IMR-90 (cell line): ENCODE measurements at regions not wholly inside any gene's neighbourhood (a gene's known extent, or its start where the extent isn't known, plus 50 kb on each side); places are given as distances from the start of the nearest gene placed in this dataset.

ENCODE experiments used
- ATAC-seq: fragments of 200-7000 bp; cut with Tn5 transposase; 2 replicates; pipeline ENCODE4 v1.9.1; 2020; ENCODE audit warnings: low read depth, mild to moderate bottlenecking, moderate library complexity
- BruUV-seq: library from RNA; stranded (reverse); fragments of 400-500 nt; replicated peaks from 2 replicates; lab custom pipeline; 2021; lab: Mats Ljungman, UMichigan
- CTCF ChIA-PET: fragments of 300-600 bp; formaldehyde crosslinking; extraction: SDS; loops from one replicate; lab custom pipeline; 2021; ENCODE audit warnings: antibody characterized with exemption; lab: Yijun Ruan, JAX
- POLR2A ChIA-PET: fragments of 300-600 bp; sonication (Branson Sonifier 250); formaldehyde crosslinking; loops from one replicate; lab custom pipeline; 2022; ENCODE audit warnings: antibody characterized with exemption; ENCODE audit not compliant: unreplicated experiment; lab: Charles Lee
- DNase-seq: peaks from one replicate; pipeline ENCODE4 v3.0.0; 2013
- H2AFZ ChIP-seq: replicated peaks from 2 replicates; pipeline ENCODE3; 2013; ENCODE audit warnings: low read length, mild to moderate bottlenecking; ENCODE audit not compliant: poor library complexity
- H2AK5ac ChIP-seq: 2 replicates; pipeline ENCODE4 v1.6.1; 2013; ENCODE audit warnings: low read depth, low read length, inconsistent platforms
- H2AK9ac ChIP-seq: replicated peaks from 2 replicates; pipeline ENCODE3; 2013; ENCODE audit warnings: mild to moderate bottlenecking, low read depth, low read length, moderate library complexity; ENCODE audit not compliant: poor library complexity
- H2BK120ac ChIP-seq: 2 replicates; pipeline ENCODE4 v1.6.1; 2013; ENCODE audit warnings: low read depth, low read length, inconsistent platforms
- H2BK15ac ChIP-seq: 3 replicates; pipeline ENCODE4 v1.6.1; 2013; ENCODE audit warnings: low read depth, low read length, inconsistent platforms
- H2BK20ac ChIP-seq: 2 replicates; pipeline ENCODE4 v1.6.1; 2013; ENCODE audit warnings: low read depth, mild to moderate bottlenecking, inconsistent platforms, low read length, moderate library complexity
- H2BK5ac ChIP-seq: 2 replicates; pipeline ENCODE4 v1.6.1; 2013; ENCODE audit warnings: mild to moderate bottlenecking, low read depth, low read length, inconsistent platforms; ENCODE audit not compliant: poor library complexity, severe bottlenecking
- H3K14ac ChIP-seq: replicated peaks from 2 replicates; pipeline ENCODE4 v1.6.1; 2013; ENCODE audit warnings: low read depth, low read length, inconsistent platforms
- H3K18ac ChIP-seq: 2 replicates; pipeline ENCODE4 v1.6.1; 2013; ENCODE audit warnings: low read depth, low read length, control low read depth
- H3K23ac ChIP-seq: 2 replicates; pipeline ENCODE4 v1.6.1; 2013; ENCODE audit warnings: low read depth, low read length, inconsistent platforms
- H3K27ac ChIP-seq: 2 replicates; pipeline ENCODE4 v1.5.1; 2013; ENCODE audit warnings: mild to moderate bottlenecking, control low read depth, low read length; ENCODE audit not compliant: insufficient read depth
- H3K27me3 ChIP-seq: 2 replicates; pipeline ENCODE4 v1.6.1; 2013; ENCODE audit warnings: low read length; ENCODE audit not compliant: control insufficient read depth, insufficient read depth
- H3K36me3 ChIP-seq: 2 replicates; pipeline ENCODE4 v1.6.1; 2013; ENCODE audit warnings: low read length, mixed read lengths; ENCODE audit not compliant: control insufficient read depth, insufficient read depth
- H3K4ac ChIP-seq: 2 replicates; pipeline ENCODE4 v1.6.1; 2013; ENCODE audit warnings: low read depth, low read length, inconsistent platforms
- H3K4me1 ChIP-seq: 2 replicates; pipeline ENCODE4 v1.6.1; 2013; ENCODE audit warnings: low read length, mixed read lengths; ENCODE audit not compliant: control insufficient read depth, insufficient read depth
- H3K4me2 ChIP-seq: 2 replicates; pipeline ENCODE4 v1.6.1; 2013; ENCODE audit warnings: low read depth, mild to moderate bottlenecking, control low read depth, low read length, moderate library complexity
- H3K4me3 ChIP-seq: 2 replicates; pipeline ENCODE4 v1.5.1; 2013; ENCODE audit warnings: low read depth, mild to moderate bottlenecking, control low read depth, low read length, moderate library complexity; ENCODE audit not compliant: insufficient read depth
- H3K56ac ChIP-seq: 2 replicates; pipeline ENCODE4 v1.6.1; 2013; ENCODE audit warnings: low read length, inconsistent platforms; ENCODE audit not compliant: insufficient read depth; ENCODE audit errors: extremely low read depth
- H3K79me1 ChIP-seq, 2 experiments: 2 replicates each; pipeline ENCODE4 v1.6.1; 2013; ENCODE audit warnings: low read length in 2 of 2, inconsistent platforms in 1 of 2, low read depth in 1 of 2
- H3K9ac ChIP-seq: 2 replicates; pipeline ENCODE4 v1.6.1; 2013; ENCODE audit warnings: low read depth, low read length, control low read depth
- H3K9me1 ChIP-seq: 2 replicates; pipeline ENCODE4 v1.6.1; 2013; ENCODE audit warnings: low read length, inconsistent platforms; ENCODE audit not compliant: insufficient read depth
- H3K9me3 ChIP-seq: 2 replicates; pipeline ENCODE4 v1.6.1; 2013; ENCODE audit warnings: low read length; ENCODE audit not compliant: control insufficient read depth, insufficient read depth
- H4K20me1 ChIP-seq: 2 replicates; pipeline ENCODE4 v1.6.1; 2013; ENCODE audit warnings: low read length, inconsistent platforms; ENCODE audit not compliant: insufficient read depth
- H4K5ac ChIP-seq: 2 replicates; pipeline ENCODE4 v1.6.1; 2013; ENCODE audit warnings: mild to moderate bottlenecking, low read depth, low read length, control low read depth
- H4K8ac ChIP-seq, 2 experiments: 2 replicates each; pipeline ENCODE4 v1.6.1; 2013; ENCODE audit warnings: low read depth in 2 of 2, low read length in 2 of 2, control low read depth in 1 of 2, inconsistent platforms in 1 of 2
- H4K91ac ChIP-seq: 2 replicates; pipeline ENCODE4 v1.6.1; 2013; ENCODE audit warnings: low read depth, low read length, inconsistent platforms; ENCODE audit not compliant: insufficient read depth
- BHLHE40 ChIP-seq: fragments of 150-350 bp; IDR thresholded peaks from 2 replicates; pipeline ENCODE4 v1.6.1; 2016; ENCODE audit warnings: mild to moderate bottlenecking, low read depth, low read length
- CEBPB ChIP-seq: IDR thresholded peaks from 2 replicates; pipeline ENCODE4 v1.6.1; 2012; ENCODE audit warnings: low read depth, low read length, improper control_type of control experiment
- CHD1 ChIP-seq: IDR thresholded peaks from 2 replicates; pipeline ENCODE4 v1.6.1; 2012; ENCODE audit warnings: low read depth, low read length, improper control_type of control experiment
- FOS ChIP-seq: fragments of 150-350 bp; IDR thresholded peaks from 2 replicates; pipeline ENCODE4 v1.6.1; 2016; ENCODE audit warnings: low read depth, low read length
- MAFK ChIP-seq: IDR thresholded peaks from 2 replicates; pipeline ENCODE4 v1.6.1; 2012; ENCODE audit warnings: low read depth, low read length, improper control_type of control experiment
- MAZ ChIP-seq: IDR thresholded peaks from 2 replicates; pipeline ENCODE4 v1.6.1; 2012; ENCODE audit warnings: low read depth, mild to moderate bottlenecking, low read length, improper control_type of control experiment, moderate library complexity, borderline replicate concordance
- MXI1 ChIP-seq: IDR thresholded peaks from 2 replicates; pipeline ENCODE4 v1.6.1; 2012; ENCODE audit warnings: low read depth, mild to moderate bottlenecking, low read length, moderate library complexity, borderline replicate concordance
- NFE2L2 ChIP-seq: fragments of 150-350 bp; IDR thresholded peaks from 2 replicates; pipeline ENCODE4 v1.6.1; 2016; ENCODE audit warnings: low read depth, mild to moderate bottlenecking, low read length
- POLR2A ChIP-seq: IDR thresholded peaks from 2 replicates; pipeline ENCODE4 v1.6.1; 2012; ENCODE audit warnings: mild to moderate bottlenecking, low read depth, low read length
- RAD21 ChIP-seq: IDR thresholded peaks from 2 replicates; pipeline ENCODE4 v1.6.1; 2012; ENCODE audit warnings: low read length, improper control_type of control experiment
- RCOR1 ChIP-seq: IDR thresholded peaks from 2 replicates; pipeline ENCODE4 v1.6.1; 2012; ENCODE audit warnings: mild to moderate bottlenecking, low read length, improper control_type of control experiment; ENCODE audit not compliant: insufficient replicate concordance
- RFX5 ChIP-seq: IDR thresholded peaks from 2 replicates; pipeline ENCODE4 v1.8.0; 2012; ENCODE audit warnings: low read depth, mild to moderate bottlenecking, low read length, moderate library complexity
- SMC3 ChIP-seq: fragments of 150-350 bp; IDR thresholded peaks from 2 replicates; pipeline ENCODE4 v1.6.1; 2016; ENCODE audit warnings: low read depth, mild to moderate bottlenecking, antibody characterized with exemption, low read length, moderate library complexity
- dilution Hi-C: fragments of 300-500 bp; cut with HindIII; formaldehyde crosslinking; loops from one replicate; pipeline ENCODE4 v1.14.3; 2018; ENCODE audit warnings: low sequenced_read_pairs; ENCODE audit not compliant: unreplicated experiment
- in situ Hi-C: fragments of 300-500 bp; cut with MboI; formaldehyde crosslinking; loops from 3 replicates; pipeline ENCODE4 v1.14.3; 2019; ENCODE audit warnings: low sequenced_read_pairs, inconsistent platforms, mixed read lengths
- intact Hi-C: fragments of 100-400 bp; cut with micrococcal nuclease; formaldehyde crosslinking; loops from 2 replicates; pipeline ENCODE4 v1.10.0; 2022
- TF ChIP-seq, protein P1 (sequence below): conservative IDR thresholded peaks from 2 replicates; pipeline ENCODE4 v1.5.1; 2012; ENCODE audit warnings: mild to moderate bottlenecking, low read depth, low read length, improper control_type of control experiment
- TF ChIP-seq, protein P2 (sequence below): fragments of 150-350 bp; IDR thresholded peaks from 2 replicates; pipeline ENCODE4 v1.6.1; 2017; ENCODE audit warnings: mild to moderate bottlenecking, antibody characterized with exemption, low read length, low read depth
- TF ChIP-seq, protein P3 (sequence below): fragments of 150-350 bp; IDR thresholded peaks from 2 replicates; pipeline ENCODE4 v1.6.1; 2016; ENCODE audit warnings: low read depth, mild to moderate bottlenecking, low read length, moderate library complexity, borderline replicate concordance

DNA sequence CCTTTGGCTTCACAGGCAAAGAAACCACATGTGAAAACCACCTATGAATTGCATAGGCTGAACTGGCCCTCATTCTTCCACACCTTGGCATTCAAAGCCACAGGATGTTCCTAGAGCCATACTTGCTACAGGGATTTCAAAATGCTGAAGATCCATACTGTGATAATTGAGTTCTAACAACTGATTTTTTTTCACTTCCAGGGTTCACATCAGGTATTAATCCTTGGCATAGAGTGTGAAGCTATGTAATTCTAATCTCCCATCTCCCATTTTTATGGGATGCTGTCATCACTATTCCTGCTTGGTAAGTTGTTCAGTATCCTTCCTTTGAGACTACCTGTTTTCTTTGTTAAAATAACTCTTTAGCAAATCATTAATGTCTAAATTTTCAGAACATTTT, 1569.2 kb upstream of the ADGRL3 start:
- CTCF ChIA-PET, result no interaction called here
- Histone ChIP-seq H3K4ac (no peak overlapping the region), H3K23ac (no peak overlapping the region), H3K9me3 (peaks cover 6% of the 10 kb centered on the region), H3K9ac (no peak overlapping the region), H2AK5ac (no peak overlapping the region), H4K8ac (no peak overlapping the region), H4K20me1 (no peaks in the 10 kb centered on the region), H3K14ac (no peak overlapping the region), H2BK15ac (no peak overlapping the region), H3K4me3 (no peak overlapping the region), H2BK20ac (no peak overlapping the region), H2BK120ac (no peak overlapping the region), H2BK5ac (no peak overlapping the region), H4K5ac (no peak overlapping the region), H3K18ac (no peak overlapping the region), H3K27ac (no peak overlapping the region), H3K56ac (no peak overlapping the region), H4K91ac (no peak overlapping the region), H2AFZ (no peak overlapping the region), H3K27me3 (no peaks in the 10 kb centered on the region), H3K4me1 (no peaks in the 10 kb centered on the region), H3K36me3 (no peaks in the 10 kb centered on the region), H3K79me1 (no peaks in the 10 kb centered on the region), H2AK9ac (no peak overlapping the region), H3K4me2 (no peak overlapping the region), H3K9me1 (no peaks in the 10 kb centered on the region)
- no peak for DNase-seq
- TF ChIP-seq MXI1 (no peak), RCOR1 (no peak), POLR2A (no peak), CHD1 (no peak), SMC3 (no peak), RAD21 (no peak), NFE2L2 (no peak), MAZ (no peak), RFX5 (no peak), MAFK (no peak), CEBPB (no peak), FOS (no peak), BHLHE40 (no peak)
- TF ChIP-seq, protein P1, sequence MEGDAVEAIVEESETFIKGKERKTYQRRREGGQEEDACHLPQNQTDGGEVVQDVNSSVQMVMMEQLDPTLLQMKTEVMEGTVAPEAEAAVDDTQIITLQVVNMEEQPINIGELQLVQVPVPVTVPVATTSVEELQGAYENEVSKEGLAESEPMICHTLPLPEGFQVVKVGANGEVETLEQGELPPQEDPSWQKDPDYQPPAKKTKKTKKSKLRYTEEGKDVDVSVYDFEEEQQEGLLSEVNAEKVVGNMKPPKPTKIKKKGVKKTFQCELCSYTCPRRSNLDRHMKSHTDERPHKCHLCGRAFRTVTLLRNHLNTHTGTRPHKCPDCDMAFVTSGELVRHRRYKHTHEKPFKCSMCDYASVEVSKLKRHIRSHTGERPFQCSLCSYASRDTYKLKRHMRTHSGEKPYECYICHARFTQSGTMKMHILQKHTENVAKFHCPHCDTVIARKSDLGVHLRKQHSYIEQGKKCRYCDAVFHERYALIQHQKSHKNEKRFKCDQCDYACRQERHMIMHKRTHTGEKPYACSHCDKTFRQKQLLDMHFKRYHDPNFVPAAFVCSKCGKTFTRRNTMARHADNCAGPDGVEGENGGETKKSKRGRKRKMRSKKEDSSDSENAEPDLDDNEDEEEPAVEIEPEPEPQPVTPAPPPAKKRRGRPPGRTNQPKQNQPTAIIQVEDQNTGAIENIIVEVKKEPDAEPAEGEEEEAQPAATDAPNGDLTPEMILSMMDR, result no peak
- TF ChIP-seq, protein P2, sequence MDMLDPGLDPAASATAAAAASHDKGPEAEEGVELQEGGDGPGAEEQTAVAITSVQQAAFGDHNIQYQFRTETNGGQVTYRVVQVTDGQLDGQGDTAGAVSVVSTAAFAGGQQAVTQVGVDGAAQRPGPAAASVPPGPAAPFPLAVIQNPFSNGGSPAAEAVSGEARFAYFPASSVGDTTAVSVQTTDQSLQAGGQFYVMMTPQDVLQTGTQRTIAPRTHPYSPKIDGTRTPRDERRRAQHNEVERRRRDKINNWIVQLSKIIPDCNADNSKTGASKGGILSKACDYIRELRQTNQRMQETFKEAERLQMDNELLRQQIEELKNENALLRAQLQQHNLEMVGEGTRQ, result no peak
- TF ChIP-seq, protein P3, sequence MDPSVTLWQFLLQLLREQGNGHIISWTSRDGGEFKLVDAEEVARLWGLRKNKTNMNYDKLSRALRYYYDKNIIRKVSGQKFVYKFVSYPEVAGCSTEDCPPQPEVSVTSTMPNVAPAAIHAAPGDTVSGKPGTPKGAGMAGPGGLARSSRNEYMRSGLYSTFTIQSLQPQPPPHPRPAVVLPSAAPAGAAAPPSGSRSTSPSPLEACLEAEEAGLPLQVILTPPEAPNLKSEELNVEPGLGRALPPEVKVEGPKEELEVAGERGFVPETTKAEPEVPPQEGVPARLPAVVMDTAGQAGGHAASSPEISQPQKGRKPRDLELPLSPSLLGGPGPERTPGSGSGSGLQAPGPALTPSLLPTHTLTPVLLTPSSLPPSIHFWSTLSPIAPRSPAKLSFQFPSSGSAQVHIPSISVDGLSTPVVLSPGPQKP, result no peak
- in situ Hi-C loops (no loop called here), intact Hi-C loops (no loop called here), dilution Hi-C loops (no loop called here)
- POLR2A ChIA-PET, result no interaction called here
- no peak for ATAC-seq
- no TSS peak for BruUV-seq
